ENCODE measurements at regions not wholly inside any gene's neighbourhood (a gene's known extent, or its start where the extent isn't known, plus 50 kb on each side); places are given as distances from the start of the nearest gene placed in this dataset.

DNA sequence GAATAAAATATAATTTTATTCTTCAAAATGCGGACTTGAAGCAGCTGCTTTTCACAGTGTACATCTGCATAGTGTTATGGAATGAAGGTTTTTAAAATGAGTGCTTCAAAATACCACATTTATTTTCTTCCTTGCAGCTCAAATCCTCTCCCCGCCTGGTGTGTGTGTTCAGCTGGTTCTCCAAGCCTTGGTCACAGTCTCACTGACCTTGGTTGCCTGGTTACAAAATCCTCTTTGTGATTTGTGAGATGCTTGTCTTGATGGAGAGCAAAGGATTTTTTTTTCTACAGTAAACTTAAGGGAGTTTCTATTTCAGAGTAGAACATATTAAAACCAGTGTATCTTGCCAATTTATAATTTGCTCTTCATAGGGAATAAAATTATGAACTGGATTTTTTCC is 139.2 kb downstream of the PCDH18 start:
- TF ChIP-seq, protein P1, sequence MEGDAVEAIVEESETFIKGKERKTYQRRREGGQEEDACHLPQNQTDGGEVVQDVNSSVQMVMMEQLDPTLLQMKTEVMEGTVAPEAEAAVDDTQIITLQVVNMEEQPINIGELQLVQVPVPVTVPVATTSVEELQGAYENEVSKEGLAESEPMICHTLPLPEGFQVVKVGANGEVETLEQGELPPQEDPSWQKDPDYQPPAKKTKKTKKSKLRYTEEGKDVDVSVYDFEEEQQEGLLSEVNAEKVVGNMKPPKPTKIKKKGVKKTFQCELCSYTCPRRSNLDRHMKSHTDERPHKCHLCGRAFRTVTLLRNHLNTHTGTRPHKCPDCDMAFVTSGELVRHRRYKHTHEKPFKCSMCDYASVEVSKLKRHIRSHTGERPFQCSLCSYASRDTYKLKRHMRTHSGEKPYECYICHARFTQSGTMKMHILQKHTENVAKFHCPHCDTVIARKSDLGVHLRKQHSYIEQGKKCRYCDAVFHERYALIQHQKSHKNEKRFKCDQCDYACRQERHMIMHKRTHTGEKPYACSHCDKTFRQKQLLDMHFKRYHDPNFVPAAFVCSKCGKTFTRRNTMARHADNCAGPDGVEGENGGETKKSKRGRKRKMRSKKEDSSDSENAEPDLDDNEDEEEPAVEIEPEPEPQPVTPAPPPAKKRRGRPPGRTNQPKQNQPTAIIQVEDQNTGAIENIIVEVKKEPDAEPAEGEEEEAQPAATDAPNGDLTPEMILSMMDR (IDR thresholded peaks at IDR 0.05), result no peak
- TF ChIP-seq POLR2A (IDR thresholded peaks at IDR 0.05), result no peak
